ENCODE measurements at regions not wholly inside any gene's neighbourhood (a gene's known extent, or its start where the extent isn't known, plus 50 kb on each side); places are given as distances from the start of the nearest gene placed in this dataset.
"Not testable (repeated sequence)": the region's sequence is repeated elsewhere in the genome, so short reads cannot be mapped to it uniquely, and the experiment has no call there.

- Histone ChIP-seq H3K4me2 (ENCODE audit: low read length) (no peak overlapping the region), H3K4me1 (ENCODE audit: control insufficient read depth, insufficient read depth, low read length) (peaks cover 4% of the 10 kb centered on the region)
Measured at GRCh38 chr10:4431114-4431863, 394.7 kb upstream of the AKR1E2 start.

GRCh38 chr10:4429571-4429970, 396.4 kb upstream of the AKR1E2 start:
- Histone ChIP-seq H3K4me3 (ENCODE audit: low read length) (no peak overlapping the region), H3K4me2 (ENCODE audit: low read length) (no peak overlapping the region), H3K4me1 (ENCODE audit: control insufficient read depth, insufficient read depth, low read length) (peaks cover 4% of the 10 kb centered on the region), H3K9me3 (replicated peaks; ENCODE audit: low read length) (no peaks in the 10 kb centered on the region), H3K36me3 (ENCODE audit: insufficient read depth, low read length) (no peaks in the 10 kb centered on the region), H3K9ac (ENCODE audit: low read depth, low read length) (no peak overlapping the region), H3K27me3 (ENCODE audit: control insufficient read depth, insufficient read depth, low read length) (no peaks in the 10 kb centered on the region)

More at GRCh38 chr10:4431114-4431863, 394.7 kb upstream of the AKR1E2 start:
- Histone ChIP-seq H3K36me3 (ENCODE audit: insufficient read depth, low read length) (no peaks in the 10 kb centered on the region), H3K27me3 (ENCODE audit: control insufficient read depth, insufficient read depth, low read length) (no peaks in the 10 kb centered on the region), H3K9me3 (replicated peaks; ENCODE audit: low read length) (no peaks in the 10 kb centered on the region), H3K4me3 (ENCODE audit: low read length) (no peak overlapping the region), H3K9ac (ENCODE audit: low read depth, low read length) (no peak overlapping the region)

- Histone ChIP-seq H3K36me3 (ENCODE audit: insufficient read depth, low read length) (no peaks in the 10 kb centered on the region), H3K9me3 (replicated peaks; ENCODE audit: low read length) (no peaks in the 10 kb centered on the region), H3K4me2 (ENCODE audit: low read length) (no peak overlapping the region), H3K4me3 (ENCODE audit: low read length) (no peak overlapping the region), H3K4me1 (ENCODE audit: control insufficient read depth, insufficient read depth, low read length) (peaks cover 4% of the 10 kb centered on the region), H3K9ac (ENCODE audit: low read depth, low read length) (no peak overlapping the region), H3K27me3 (ENCODE audit: control insufficient read depth, insufficient read depth, low read length) (no peaks in the 10 kb centered on the region)
Measured at GRCh38 chr10:4427532-4427931, 398.5 kb upstream of the AKR1E2 start.

- no peaks in the 10 kb centered on the region for H3K36me3 ChIP-seq (ENCODE audit: insufficient read depth, low read length)
- no peak overlapping the region for H3K4me3 ChIP-seq (ENCODE audit: low read length)
Measured at GRCh38 chr10:4426866-4427265, 399.1 kb upstream of the AKR1E2 start.

GRCh38 chr10:4409319-4409718, 416.7 kb upstream of the AKR1E2 start:
- Histone ChIP-seq H3K36me3 (ENCODE audit: insufficient read depth, low read length) (no peaks in the 10 kb centered on the region), H3K27me3 (ENCODE audit: control insufficient read depth, insufficient read depth, low read length) (no peaks in the 10 kb centered on the region), H3K4me3 (ENCODE audit: low read length) (no peak overlapping the region), H3K4me2 (ENCODE audit: low read length) (no peak overlapping the region), H3K9me3 (replicated peaks; ENCODE audit: low read length) (no peaks in the 10 kb centered on the region), H3K4me1 (ENCODE audit: control insufficient read depth, insufficient read depth, low read length) (peaks cover 25% of the 10 kb centered on the region), H3K9ac (ENCODE audit: low read depth, low read length) (no peak overlapping the region)

More at GRCh38 chr10:4426866-4427265, 399.1 kb upstream of the AKR1E2 start:
- H3K4me2 ChIP-seq (ENCODE audit: low read length) = no peak overlapping the region
- H3K9me3 ChIP-seq (replicated peaks; ENCODE audit: low read length) = no peaks in the 10 kb centered on the region
- H3K9ac ChIP-seq (ENCODE audit: low read depth, low read length) = no peak overlapping the region
- peaks cover 4% of the 10 kb centered on the region for H3K4me1 ChIP-seq (ENCODE audit: control insufficient read depth, insufficient read depth, low read length)
- H3K27me3 ChIP-seq (ENCODE audit: control insufficient read depth, insufficient read depth, low read length) = no peaks in the 10 kb centered on the region

GRCh38 chr10:4407783-4408182, 418.2 kb upstream of the AKR1E2 start:
- no peak overlapping the region for H3K9ac ChIP-seq (ENCODE audit: low read depth, low read length)
- peaks cover 25% of the 10 kb centered on the region for H3K4me1 ChIP-seq (ENCODE audit: control insufficient read depth, insufficient read depth, low read length)
- no peak overlapping the region for H3K4me3 ChIP-seq (ENCODE audit: low read length)
- no peaks in the 10 kb centered on the region for H3K9me3 ChIP-seq (replicated peaks; ENCODE audit: low read length)
- H3K27me3 ChIP-seq (ENCODE audit: control insufficient read depth, insufficient read depth, low read length) = no peaks in the 10 kb centered on the region
- peak overlapping the region; percentile 57 for H3K4me2 ChIP-seq (ENCODE audit: low read length)
- no peaks in the 10 kb centered on the region for H3K36me3 ChIP-seq (ENCODE audit: insufficient read depth, low read length)

- H3K4me3 ChIP-seq (ENCODE audit: low read length) = no peak overlapping the region
- no peak overlapping the region for H3K9ac ChIP-seq (ENCODE audit: low read depth, low read length)
- no peaks in the 10 kb centered on the region for H3K9me3 ChIP-seq (replicated peaks; ENCODE audit: low read length)
- no peaks in the 10 kb centered on the region for H3K27me3 ChIP-seq (ENCODE audit: control insufficient read depth, insufficient read depth, low read length)
- no peaks in the 10 kb centered on the region for H3K36me3 ChIP-seq (ENCODE audit: insufficient read depth, low read length)
- H3K4me1 ChIP-seq (ENCODE audit: control insufficient read depth, insufficient read depth, low read length) = peaks cover 25% of the 10 kb centered on the region
- no peak overlapping the region for H3K4me2 ChIP-seq (ENCODE audit: low read length)
Measured at GRCh38 chr10:4405828-4406227, 420.2 kb upstream of the AKR1E2 start.

GRCh38 chr10:4403638-4404252, 422.3 kb upstream of the AKR1E2 start:
- no peaks in the 10 kb centered on the region for H3K36me3 ChIP-seq (ENCODE audit: insufficient read depth, low read length)

GRCh38 chr10:4401080-4401479, 424.9 kb upstream of the AKR1E2 start:
- H3K4me1 ChIP-seq (ENCODE audit: control insufficient read depth, insufficient read depth, low read length); H3K9ac ChIP-seq (ENCODE audit: low read depth, low read length); H3K9me3 ChIP-seq (replicated peaks; ENCODE audit: low read length); H3K27me3 ChIP-seq (ENCODE audit: control insufficient read depth, insufficient read depth, low read length); H3K4me2 ChIP-seq (ENCODE audit: low read length); H3K36me3 ChIP-seq (ENCODE audit: insufficient read depth, low read length); H3K4me3 ChIP-seq (ENCODE audit: low read length): not testable (repeated sequence)

More at GRCh38 chr10:4403638-4404252, 422.3 kb upstream of the AKR1E2 start:
- Histone ChIP-seq H3K9me3 (replicated peaks; ENCODE audit: low read length) (no peaks in the 10 kb centered on the region), H3K4me1 (ENCODE audit: control insufficient read depth, insufficient read depth, low read length) (peaks cover 21% of the 10 kb centered on the region), H3K4me2 (ENCODE audit: low read length) (no peak overlapping the region), H3K9ac (ENCODE audit: low read depth, low read length) (no peak overlapping the region), H3K27me3 (ENCODE audit: control insufficient read depth, insufficient read depth, low read length) (no peaks in the 10 kb centered on the region), H3K4me3 (ENCODE audit: low read length) (no peak overlapping the region)

GRCh38 chr10:4399556-4399955, 426.5 kb upstream of the AKR1E2 start:
- no peak overlapping the region for H3K4me3 ChIP-seq (ENCODE audit: low read length)
- peaks cover 6% of the 10 kb centered on the region for H3K4me1 ChIP-seq (ENCODE audit: control insufficient read depth, insufficient read depth, low read length)
- H3K4me2 ChIP-seq (ENCODE audit: low read length) = no peak overlapping the region
- H3K9ac ChIP-seq (ENCODE audit: low read depth, low read length) = no peak overlapping the region
- H3K9me3 ChIP-seq (replicated peaks; ENCODE audit: low read length) = no peaks in the 10 kb centered on the region
- H3K27me3 ChIP-seq (ENCODE audit: control insufficient read depth, insufficient read depth, low read length) = no peaks in the 10 kb centered on the region
- no peaks in the 10 kb centered on the region for H3K36me3 ChIP-seq (ENCODE audit: insufficient read depth, low read length)

- Histone ChIP-seq H3K36me3 (ENCODE audit: insufficient read depth, low read length) (no peaks in the 10 kb centered on the region), H3K4me3 (ENCODE audit: low read length) (no peak overlapping the region), H3K9me3 (replicated peaks; ENCODE audit: low read length) (no peaks in the 10 kb centered on the region), H3K9ac (ENCODE audit: low read depth, low read length) (no peak overlapping the region), H3K4me1 (ENCODE audit: control insufficient read depth, insufficient read depth, low read length) (peaks cover 6% of the 10 kb centered on the region), H3K27me3 (ENCODE audit: control insufficient read depth, insufficient read depth, low read length) (no peaks in the 10 kb centered on the region), H3K4me2 (ENCODE audit: low read length) (no peak overlapping the region)
Measured at GRCh38 chr10:4398602-4399001, 427.4 kb upstream of the AKR1E2 start.

GRCh38 chr10:4397337-4397736, 428.7 kb upstream of the AKR1E2 start:
- no peaks in the 10 kb centered on the region for H3K36me3 ChIP-seq (ENCODE audit: insufficient read depth, low read length)
- no peak overlapping the region for H3K4me2 ChIP-seq (ENCODE audit: low read length)
- H3K4me1 ChIP-seq (ENCODE audit: control insufficient read depth, insufficient read depth, low read length) = peaks cover 6% of the 10 kb centered on the region
- H3K4me3 ChIP-seq (ENCODE audit: low read length) = no peak overlapping the region
- H3K9ac ChIP-seq (ENCODE audit: low read depth, low read length) = no peak overlapping the region
- no peaks in the 10 kb centered on the region for H3K27me3 ChIP-seq (ENCODE audit: control insufficient read depth, insufficient read depth, low read length)
- H3K9me3 ChIP-seq (replicated peaks; ENCODE audit: low read length) = no peaks in the 10 kb centered on the region

Measured in skeletal muscle satellite cell (primary cell).